GM12878 (cell line): ENCODE measurements at regions not wholly inside any gene's neighbourhood (a gene's known extent, or its start where the extent isn't known, plus 50 kb on each side); places are given as distances from the start of the nearest gene placed in this dataset.

Experiments used
- ATF3 ChIP-seq: IDR thresholded peaks from 2 replicates; pipeline ENCODE4 v1.6.1; 2011; ENCODE audit warnings: low read depth, mild to moderate bottlenecking, low read length, moderate library complexity, borderline replicate concordance; ENCODE audit errors: extremely low read depth
- CEBPZ ChIP-seq: fragments of 150-350 bp; IDR thresholded peaks from 2 replicates; pipeline ENCODE4 v1.6.1; 2016; ENCODE audit warnings: low read depth, low read length
- CHD2 ChIP-seq: IDR thresholded peaks from 2 replicates; pipeline ENCODE4 v1.6.1; 2011; ENCODE audit warnings: low read depth, low read length, improper control_type of control experiment, borderline replicate concordance
- ELK1 ChIP-seq: IDR thresholded peaks from 2 replicates; pipeline ENCODE4 v1.6.1; 2012; ENCODE audit warnings: low read depth, low read length, improper control_type of control experiment
- MTA2 ChIP-seq: fragments of 450-650 bp; IDR thresholded peaks from 2 replicates; pipeline ENCODE4 v1.6.1; 2016; ENCODE audit warnings: low read depth, mild to moderate bottlenecking, moderate library complexity
- MXI1 ChIP-seq: fragments of 150-350 bp; IDR thresholded peaks from 2 replicates; pipeline ENCODE4 v1.6.1; 2011; ENCODE audit warnings: low read depth, mild to moderate bottlenecking, inconsistent platforms, low read length, improper control_type of control experiment
- RCOR1 ChIP-seq: conservative IDR thresholded peaks from 2 replicates; pipeline ENCODE4 v1.6.1; 2012; ENCODE audit warnings: low read depth, low read length, improper control_type of control experiment
- REST ChIP-seq: IDR thresholded peaks from 2 replicates; pipeline ENCODE4 v1.6.1; 2012; ENCODE audit warnings: mild to moderate bottlenecking, low read depth, low read length
- SPI1 ChIP-seq: IDR thresholded peaks from 2 replicates; pipeline ENCODE4 v1.6.1; 2011; ENCODE audit warnings: low read depth, mild to moderate bottlenecking, low read length, moderate library complexity, borderline replicate concordance; ENCODE audit not compliant: insufficient read depth
- SRF ChIP-seq, 2 experiments: IDR thresholded peaks; 2 replicates each; pipeline ENCODE4 v1.6.1; 2011; ENCODE audit warnings: low read depth in 2 of 2, low read length in 2 of 2, mild to moderate bottlenecking in 1 of 2, moderate library complexity in 1 of 2
- SUPT20H ChIP-seq: IDR thresholded peaks from 2 replicates; pipeline ENCODE4 v1.6.1; 2011; ENCODE audit warnings: low read depth, mild to moderate bottlenecking, low read length, moderate library complexity, borderline replicate concordance; ENCODE audit not compliant: control insufficient read depth
- TF ChIP-seq, protein P1 (sequence below): fragments of 450-650 bp; IDR thresholded peaks from 2 replicates; pipeline ENCODE4 v1.6.1; 2017; ENCODE audit warnings: mild to moderate bottlenecking

DNA sequence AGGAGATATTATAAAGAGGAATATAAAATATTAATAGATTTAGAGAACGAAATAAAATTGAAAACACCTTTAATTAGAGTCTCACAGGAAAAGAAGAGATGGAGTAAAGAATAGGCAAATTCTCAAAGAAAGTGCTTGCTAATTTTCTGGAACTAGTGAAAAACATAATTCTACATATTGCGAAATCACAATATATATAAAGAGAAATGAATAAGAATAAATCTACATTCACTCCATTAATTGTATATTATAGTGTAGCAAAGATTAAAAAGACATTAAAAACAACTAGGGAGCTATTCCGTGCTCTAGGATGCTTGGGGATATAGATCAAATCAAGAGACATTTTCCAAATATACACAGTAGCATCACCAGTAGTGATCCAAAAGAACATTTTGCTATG lies 685.2 kb upstream of the NCAM2 start:
- TF ChIP-seq MXI1 (no peak), MTA2 (no peak), CEBPZ (no peak), RCOR1 (no peak), SRF (IDR thresholded peaks at IDR 0.05; ENCODE audit: low read depth in 2 of 2, low read length in 2 of 2) (no peak), CHD2 (no peak), REST (no peak), ELK1 (no peak), ATF3 (no peak), SPI1 (no peak), SUPT20H (no peak)
- TF ChIP-seq, protein P1, sequence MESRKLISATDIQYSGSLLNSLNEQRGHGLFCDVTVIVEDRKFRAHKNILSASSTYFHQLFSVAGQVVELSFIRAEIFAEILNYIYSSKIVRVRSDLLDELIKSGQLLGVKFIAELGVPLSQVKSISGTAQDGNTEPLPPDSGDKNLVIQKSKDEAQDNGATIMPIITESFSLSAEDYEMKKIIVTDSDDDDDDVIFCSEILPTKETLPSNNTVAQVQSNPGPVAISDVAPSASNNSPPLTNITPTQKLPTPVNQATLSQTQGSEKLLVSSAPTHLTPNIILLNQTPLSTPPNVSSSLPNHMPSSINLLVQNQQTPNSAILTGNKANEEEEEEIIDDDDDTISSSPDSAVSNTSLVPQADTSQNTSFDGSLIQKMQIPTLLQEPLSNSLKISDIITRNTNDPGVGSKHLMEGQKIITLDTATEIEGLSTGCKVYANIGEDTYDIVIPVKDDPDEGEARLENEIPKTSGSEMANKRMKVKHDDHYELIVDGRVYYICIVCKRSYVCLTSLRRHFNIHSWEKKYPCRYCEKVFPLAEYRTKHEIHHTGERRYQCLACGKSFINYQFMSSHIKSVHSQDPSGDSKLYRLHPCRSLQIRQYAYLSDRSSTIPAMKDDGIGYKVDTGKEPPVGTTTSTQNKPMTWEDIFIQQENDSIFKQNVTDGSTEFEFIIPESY = no peak
